ENCODE measurements at regions not wholly inside any gene's neighbourhood (a gene's known extent, or its start where the extent isn't known, plus 50 kb on each side); places are given as distances from the start of the nearest gene placed in this dataset.
"Not testable (repeated sequence)": the region's sequence is repeated elsewhere in the genome, so short reads cannot be mapped to it uniquely, and the experiment has no call there.

DNA sequence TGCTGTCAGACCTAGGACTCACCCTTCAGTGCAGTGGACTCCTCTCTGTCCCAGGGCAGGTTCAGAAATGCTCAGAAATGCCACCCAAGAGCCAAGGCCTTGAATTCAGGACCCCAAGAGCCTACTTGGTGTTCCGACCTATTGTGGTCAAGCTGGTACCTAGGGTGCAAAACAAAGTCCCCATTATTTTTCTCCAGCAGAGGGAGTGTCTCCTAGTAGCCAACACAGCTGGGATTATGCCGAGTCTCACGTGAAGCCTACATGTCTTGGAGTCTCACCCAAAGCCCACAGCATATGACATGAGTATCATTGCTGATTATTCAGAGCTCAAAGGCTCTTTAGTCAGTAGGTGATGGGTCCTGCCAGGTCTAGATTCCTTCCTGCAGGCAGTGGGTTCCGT, 671.1 kb upstream of the SPRY2 start:
- no peaks in the 10 kb centered on the region for H3K4me1 ChIP-seq (ENCODE audit: control insufficient read depth, insufficient read depth, low read length)
- H3K9me3 ChIP-seq (ENCODE audit: control insufficient read depth, insufficient read depth, low read length): no peaks in the 10 kb centered on the region

DNA sequence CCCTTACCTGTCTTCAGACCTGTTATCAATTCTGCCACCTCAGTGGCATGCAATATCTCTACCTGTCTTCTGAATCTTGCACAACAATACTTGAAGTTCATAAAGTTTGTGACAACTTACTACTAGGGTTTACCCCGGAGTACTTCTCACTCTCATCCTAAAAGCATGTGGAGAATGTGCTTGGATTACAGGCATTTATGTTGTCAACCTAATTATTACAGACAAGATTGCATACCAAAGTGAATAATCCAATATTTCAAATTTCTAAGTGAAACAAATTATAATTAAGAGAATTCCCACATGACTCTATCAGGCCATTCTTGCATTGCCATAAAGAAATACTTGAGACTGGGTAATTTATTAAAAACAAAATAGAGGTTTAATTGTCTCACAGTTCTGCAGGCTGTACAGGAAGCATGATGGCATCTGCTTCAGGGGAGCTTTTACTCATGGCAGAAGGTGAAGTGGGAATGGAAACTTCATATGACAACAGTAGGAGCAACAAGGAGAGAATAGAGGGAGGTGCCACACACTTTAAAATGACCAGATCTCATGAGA, 661.0 kb upstream of the SPRY2 start:
- H3K4me1 ChIP-seq (ENCODE audit: control insufficient read depth, insufficient read depth, low read length): no peaks in the 10 kb centered on the region
- no peaks in the 10 kb centered on the region for H3K9me3 ChIP-seq (ENCODE audit: control insufficient read depth, insufficient read depth, low read length)
- H3K4me3 ChIP-seq (ENCODE audit: low read depth, low read length): no peak overlapping the region
- H3K9ac ChIP-seq (ENCODE audit: low read depth, low read length): no peak overlapping the region
- no peaks in the 10 kb centered on the region for H3K36me3 ChIP-seq (ENCODE audit: control insufficient read depth, insufficient read depth, low read length)
- no peaks in the 10 kb centered on the region for H3K27me3 ChIP-seq (ENCODE audit: control insufficient read depth, insufficient read depth, low read length)

More for the DNA sequence above, 671.1 kb upstream of the SPRY2 start:
- Histone ChIP-seq H3K36me3 (ENCODE audit: control insufficient read depth, insufficient read depth, low read length) (no peaks in the 10 kb centered on the region), H3K27me3 (ENCODE audit: control insufficient read depth, insufficient read depth, low read length) (no peaks in the 10 kb centered on the region), H3K9ac (ENCODE audit: low read depth, low read length) (no peak overlapping the region), H3K4me3 (ENCODE audit: low read depth, low read length) (no peak overlapping the region)

DNA sequence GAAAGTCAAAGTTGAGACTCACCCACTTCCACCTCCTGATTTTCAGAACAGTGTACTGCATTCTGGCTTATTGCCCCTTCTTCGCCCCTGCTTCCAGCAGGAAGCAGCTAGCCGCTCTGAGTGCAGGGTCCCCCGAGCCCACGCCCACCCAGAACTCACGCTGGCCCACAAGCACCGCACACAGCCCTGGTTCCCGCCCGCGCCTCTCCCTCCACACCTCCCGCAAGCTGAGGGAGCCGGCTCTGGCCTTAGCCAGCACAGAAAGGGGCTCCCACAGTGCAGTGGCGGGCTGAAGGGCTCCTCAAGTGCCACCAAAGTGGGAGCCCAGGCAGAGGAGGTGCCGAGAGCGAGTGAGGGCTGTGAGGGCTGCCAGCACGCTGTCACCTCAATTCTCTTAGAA, 657.7 kb upstream of the SPRY2 start:
- not testable (repeated sequence) for H3K36me3 ChIP-seq (ENCODE audit: control insufficient read depth, insufficient read depth, low read length); H3K4me3 ChIP-seq (ENCODE audit: low read depth, low read length); H3K9ac ChIP-seq (ENCODE audit: low read depth, low read length); H3K27me3 ChIP-seq (ENCODE audit: control insufficient read depth, insufficient read depth, low read length); H3K4me1 ChIP-seq (ENCODE audit: control insufficient read depth, insufficient read depth, low read length); H3K9me3 ChIP-seq (ENCODE audit: control insufficient read depth, insufficient read depth, low read length)

DNA sequence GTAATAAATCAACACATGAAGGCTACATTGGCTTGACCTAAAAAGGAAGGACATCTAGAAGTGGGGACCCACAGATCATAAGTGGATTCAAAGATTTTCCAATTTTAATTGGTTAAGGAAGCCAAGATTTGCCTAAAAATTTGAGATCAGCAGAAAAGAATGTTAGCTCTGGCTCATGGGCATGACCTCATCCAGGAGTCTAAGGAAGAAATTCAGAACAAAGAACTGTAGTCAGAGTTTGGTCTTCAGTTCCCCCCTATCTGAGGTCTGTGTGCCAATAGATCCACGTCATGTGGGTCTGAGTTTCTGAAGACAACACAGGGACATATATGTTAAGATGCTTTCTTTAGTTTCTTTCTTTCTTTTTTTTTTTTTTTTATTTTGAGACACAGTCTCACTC, 648.8 kb upstream of the SPRY2 start:
- Histone ChIP-seq H3K9me3 (ENCODE audit: control insufficient read depth, insufficient read depth, low read length) (no peaks in the 10 kb centered on the region), H3K9ac (ENCODE audit: low read depth, low read length) (no peak overlapping the region), H3K4me1 (ENCODE audit: control insufficient read depth, insufficient read depth, low read length) (no peaks in the 10 kb centered on the region), H3K36me3 (ENCODE audit: control insufficient read depth, insufficient read depth, low read length) (no peaks in the 10 kb centered on the region), H3K27me3 (ENCODE audit: control insufficient read depth, insufficient read depth, low read length) (no peaks in the 10 kb centered on the region), H3K4me3 (ENCODE audit: low read depth, low read length) (no peak overlapping the region)

DNA sequence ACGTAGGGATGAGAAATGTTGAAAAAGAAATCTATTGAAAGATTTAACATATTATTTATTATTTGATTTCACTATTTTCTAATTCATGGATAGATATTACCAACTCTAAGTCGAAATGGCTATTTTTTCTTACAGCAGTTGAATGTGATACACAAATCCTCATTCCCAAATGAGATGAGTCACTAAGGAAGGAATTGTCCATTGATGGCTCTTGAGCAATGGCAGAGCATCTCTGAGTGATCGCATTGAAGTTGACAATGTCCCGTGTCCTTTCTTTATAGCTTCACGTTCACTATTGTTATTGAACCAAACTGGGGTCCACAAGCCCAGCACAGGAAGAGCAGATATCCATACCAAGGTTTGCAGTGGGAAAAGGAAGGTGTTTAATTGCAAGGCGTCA, 648.3 kb upstream of the SPRY2 start:
- Histone ChIP-seq H3K36me3 (ENCODE audit: control insufficient read depth, insufficient read depth, low read length) (no peaks in the 10 kb centered on the region), H3K9me3 (ENCODE audit: control insufficient read depth, insufficient read depth, low read length) (no peaks in the 10 kb centered on the region), H3K9ac (ENCODE audit: low read depth, low read length) (no peak overlapping the region), H3K4me1 (ENCODE audit: control insufficient read depth, insufficient read depth, low read length) (no peaks in the 10 kb centered on the region), H3K27me3 (ENCODE audit: control insufficient read depth, insufficient read depth, low read length) (no peaks in the 10 kb centered on the region), H3K4me3 (ENCODE audit: low read depth, low read length) (no peak overlapping the region)

DNA sequence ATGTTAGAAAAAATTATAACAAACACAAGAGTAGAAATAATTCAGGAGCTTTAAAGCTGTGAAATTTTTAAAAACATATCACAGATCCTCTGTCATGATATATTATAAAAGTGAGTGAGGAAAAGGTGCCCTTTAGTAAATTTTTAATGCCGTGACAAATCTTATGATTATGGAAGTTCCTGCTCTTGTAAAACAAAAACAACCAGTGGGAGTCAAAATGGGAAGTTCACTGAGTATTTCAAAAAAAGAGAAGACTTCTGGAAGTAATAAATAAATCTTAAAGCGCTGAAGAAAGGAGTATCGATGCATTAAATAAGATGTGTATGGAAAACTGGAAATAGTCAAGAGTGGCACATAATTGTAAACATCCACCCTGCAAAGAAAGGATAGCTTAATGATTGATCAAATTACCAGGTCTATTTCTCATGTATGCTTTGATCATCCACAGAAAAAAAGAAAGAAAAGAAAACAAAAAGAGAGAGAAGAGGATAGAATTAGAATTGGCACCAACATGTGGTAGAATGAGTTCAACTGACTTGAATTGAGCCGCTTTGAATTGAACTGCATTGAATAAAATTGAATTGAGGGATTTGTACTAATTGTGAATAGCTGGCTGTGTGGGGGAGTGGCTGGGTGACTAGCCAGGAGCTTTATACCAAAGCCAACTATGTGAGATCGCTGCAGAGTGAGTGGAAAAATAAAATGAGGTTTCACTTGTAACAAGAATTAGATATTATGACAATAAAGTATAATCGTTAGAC, 647.6 kb upstream of the SPRY2 start:
- H3K4me1 ChIP-seq (ENCODE audit: control insufficient read depth, insufficient read depth, low read length): no peaks in the 10 kb centered on the region
- no peaks in the 10 kb centered on the region for H3K36me3 ChIP-seq (ENCODE audit: control insufficient read depth, insufficient read depth, low read length)
- H3K4me3 ChIP-seq (ENCODE audit: low read depth, low read length): no peak overlapping the region
- no peak overlapping the region for H3K9ac ChIP-seq (ENCODE audit: low read depth, low read length)
- no peaks in the 10 kb centered on the region for H3K27me3 ChIP-seq (ENCODE audit: control insufficient read depth, insufficient read depth, low read length)
- H3K9me3 ChIP-seq (ENCODE audit: control insufficient read depth, insufficient read depth, low read length): no peaks in the 10 kb centered on the region

DNA sequence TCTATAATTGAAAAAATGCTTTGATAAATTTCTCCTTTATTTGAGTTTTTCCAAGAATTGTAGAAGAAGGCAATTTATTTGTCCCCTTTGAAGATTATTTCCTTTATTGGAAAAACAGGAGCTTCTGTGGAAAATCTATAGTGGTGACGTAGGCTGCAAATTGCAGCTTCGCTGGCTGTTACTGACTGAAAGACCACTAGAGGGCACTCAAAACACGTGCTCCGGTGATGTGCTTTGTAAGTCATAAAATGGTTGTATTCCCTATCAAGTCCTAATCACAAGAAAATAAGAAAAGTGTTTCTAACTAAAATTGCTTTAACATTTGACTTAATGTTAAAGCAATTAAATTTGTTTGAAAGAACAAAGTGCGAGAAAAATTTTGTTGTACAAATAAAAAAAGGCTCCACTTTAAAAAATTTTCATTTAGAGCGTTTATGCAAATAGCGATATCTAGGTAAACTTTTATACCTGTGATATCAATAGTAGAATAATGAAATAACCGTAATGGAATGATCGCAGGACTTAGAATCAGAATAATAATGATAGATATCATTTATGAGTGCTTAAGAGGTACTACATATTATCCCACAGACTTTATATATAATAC, 638.2 kb upstream of the SPRY2 start:
- Histone ChIP-seq H3K27me3 (ENCODE audit: control insufficient read depth, insufficient read depth, low read length) (no peaks in the 10 kb centered on the region), H3K9ac (ENCODE audit: low read depth, low read length) (no peak overlapping the region), H3K36me3 (ENCODE audit: control insufficient read depth, insufficient read depth, low read length) (no peaks in the 10 kb centered on the region), H3K9me3 (ENCODE audit: control insufficient read depth, insufficient read depth, low read length) (no peaks in the 10 kb centered on the region), H3K4me1 (ENCODE audit: control insufficient read depth, insufficient read depth, low read length) (no peaks in the 10 kb centered on the region), H3K4me3 (ENCODE audit: low read depth, low read length) (no peak overlapping the region)

DNA sequence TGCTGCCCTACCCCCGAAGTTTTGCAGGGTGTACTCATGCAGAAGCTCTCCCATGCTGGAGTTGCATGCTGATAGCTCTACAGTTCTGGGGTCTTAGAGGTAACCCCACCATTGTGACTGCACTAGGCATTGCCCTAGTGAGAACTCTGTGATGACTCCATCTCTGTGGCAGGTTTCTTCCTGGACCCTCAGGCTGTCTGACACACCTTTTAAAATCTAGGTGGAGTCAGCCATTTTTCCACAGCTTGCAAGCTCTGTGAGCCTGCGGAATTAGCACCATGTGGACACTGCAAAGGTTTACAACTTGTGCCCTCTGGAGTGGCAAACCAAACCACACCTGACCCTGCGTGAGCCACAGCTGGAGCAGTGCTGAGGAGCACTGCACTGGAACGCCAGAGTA, 636.2 kb upstream of the SPRY2 start:
- no peak overlapping the region for H3K9ac ChIP-seq (ENCODE audit: low read depth, low read length)
- no peak overlapping the region for H3K4me3 ChIP-seq (ENCODE audit: low read depth, low read length)
- H3K36me3 ChIP-seq (ENCODE audit: control insufficient read depth, insufficient read depth, low read length): no peaks in the 10 kb centered on the region
- no peaks in the 10 kb centered on the region for H3K4me1 ChIP-seq (ENCODE audit: control insufficient read depth, insufficient read depth, low read length)
- no peaks in the 10 kb centered on the region for H3K9me3 ChIP-seq (ENCODE audit: control insufficient read depth, insufficient read depth, low read length)
- H3K27me3 ChIP-seq (ENCODE audit: control insufficient read depth, insufficient read depth, low read length): no peaks in the 10 kb centered on the region

DNA sequence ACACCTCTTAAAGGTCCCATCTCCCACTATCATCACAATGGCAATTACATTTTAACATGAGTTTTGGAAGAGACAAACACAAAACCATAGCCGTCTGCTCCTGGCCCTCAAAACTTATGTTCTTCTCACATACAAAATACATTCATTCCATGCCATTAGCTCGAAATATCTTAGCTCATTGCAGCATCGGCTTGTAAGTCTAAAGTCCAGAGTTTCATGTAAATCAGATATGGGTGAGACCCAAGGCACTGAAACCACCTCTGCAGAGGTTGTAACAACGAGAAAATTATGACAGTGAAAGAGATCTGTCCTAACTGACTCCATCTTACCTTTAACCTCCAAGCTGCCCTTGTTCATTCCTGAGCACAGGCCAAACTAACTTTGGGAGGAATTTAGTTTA, 635.0 kb upstream of the SPRY2 start:
- no peak overlapping the region for H3K9ac ChIP-seq (ENCODE audit: low read depth, low read length)
- no peaks in the 10 kb centered on the region for H3K4me1 ChIP-seq (ENCODE audit: control insufficient read depth, insufficient read depth, low read length)
- no peaks in the 10 kb centered on the region for H3K36me3 ChIP-seq (ENCODE audit: control insufficient read depth, insufficient read depth, low read length)
- no peaks in the 10 kb centered on the region for H3K9me3 ChIP-seq (ENCODE audit: control insufficient read depth, insufficient read depth, low read length)
- H3K4me3 ChIP-seq (ENCODE audit: low read depth, low read length): no peak overlapping the region
- no peaks in the 10 kb centered on the region for H3K27me3 ChIP-seq (ENCODE audit: control insufficient read depth, insufficient read depth, low read length)

DNA sequence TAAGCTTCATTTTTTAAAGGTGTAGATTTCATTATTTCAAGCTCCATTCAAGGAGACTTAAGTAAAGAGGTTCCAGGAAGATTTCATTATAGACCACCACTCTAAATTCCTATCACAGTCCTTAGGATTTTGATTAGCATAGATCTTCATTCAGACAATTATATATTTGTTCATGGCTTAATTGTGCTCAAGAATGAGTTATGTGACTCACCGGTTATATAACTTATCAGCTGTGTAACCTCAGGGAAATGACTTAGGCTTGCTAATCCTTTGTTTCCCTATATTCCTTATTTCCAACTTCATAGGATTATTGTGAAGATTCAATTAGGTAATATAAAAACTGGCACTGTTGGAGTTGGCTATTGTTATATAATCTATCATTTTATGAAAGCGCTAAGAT, 632.8 kb upstream of the SPRY2 start:
- no peaks in the 10 kb centered on the region for H3K4me1 ChIP-seq (ENCODE audit: control insufficient read depth, insufficient read depth, low read length)
- H3K27me3 ChIP-seq (ENCODE audit: control insufficient read depth, insufficient read depth, low read length): no peaks in the 10 kb centered on the region
- H3K36me3 ChIP-seq (ENCODE audit: control insufficient read depth, insufficient read depth, low read length): no peaks in the 10 kb centered on the region
- H3K9me3 ChIP-seq (ENCODE audit: control insufficient read depth, insufficient read depth, low read length): no peaks in the 10 kb centered on the region
- no peak overlapping the region for H3K9ac ChIP-seq (ENCODE audit: low read depth, low read length)
- H3K4me3 ChIP-seq (ENCODE audit: low read depth, low read length): no peak overlapping the region

DNA sequence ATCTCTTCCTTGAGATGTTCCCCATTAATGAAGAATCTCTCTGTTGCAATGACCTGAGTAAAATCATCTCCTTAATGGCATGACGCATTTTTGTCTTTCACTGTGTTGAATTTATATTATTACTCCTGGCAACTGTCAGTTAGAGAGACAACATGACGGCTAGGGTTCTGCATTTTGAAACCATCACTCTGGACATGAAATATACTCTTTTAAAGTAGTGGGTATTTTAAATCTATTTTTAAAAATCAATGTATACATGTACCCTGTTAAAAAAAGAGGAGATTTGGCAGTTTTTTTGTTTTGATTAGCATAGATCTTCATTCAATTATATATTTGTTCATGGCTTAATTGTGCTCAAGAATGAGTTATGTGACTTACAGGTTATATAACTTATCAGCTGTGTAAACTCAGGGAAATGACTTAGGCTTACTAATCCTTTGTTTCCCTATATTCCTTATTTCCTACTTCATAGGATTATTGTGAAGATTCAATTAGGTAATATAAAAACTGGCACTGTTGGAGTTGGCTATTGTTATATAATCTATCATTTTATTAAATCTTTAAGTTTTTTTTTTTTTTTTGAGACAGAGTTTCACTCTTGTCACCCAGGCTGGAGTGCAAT, 632.0 kb upstream of the SPRY2 start:
- no peaks in the 10 kb centered on the region for H3K27me3 ChIP-seq (ENCODE audit: control insufficient read depth, insufficient read depth, low read length)
- no peak overlapping the region for H3K4me3 ChIP-seq (ENCODE audit: low read depth, low read length)
- H3K4me1 ChIP-seq (ENCODE audit: control insufficient read depth, insufficient read depth, low read length): no peaks in the 10 kb centered on the region
- no peaks in the 10 kb centered on the region for H3K36me3 ChIP-seq (ENCODE audit: control insufficient read depth, insufficient read depth, low read length)
- no peaks in the 10 kb centered on the region for H3K9me3 ChIP-seq (ENCODE audit: control insufficient read depth, insufficient read depth, low read length)
- H3K9ac ChIP-seq (ENCODE audit: low read depth, low read length): no peak overlapping the region

DNA sequence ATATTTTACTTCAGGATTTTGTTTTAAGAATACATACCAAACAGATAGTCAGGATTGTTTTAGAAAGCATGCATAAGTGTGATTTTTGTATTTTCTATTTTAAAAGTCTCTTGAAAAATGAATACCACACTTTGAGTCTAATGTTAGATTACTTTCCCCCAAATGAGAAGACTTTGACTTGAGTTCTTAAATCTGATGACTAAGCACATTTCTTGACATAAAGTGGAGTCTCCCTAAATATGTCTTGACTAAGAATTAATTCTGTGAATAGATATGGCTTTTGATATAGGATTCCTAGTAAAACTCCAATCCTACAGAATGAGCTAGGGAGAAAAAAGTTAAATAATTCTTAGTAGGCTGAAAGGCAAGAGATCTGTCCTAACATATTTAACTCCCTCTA, 624.2 kb upstream of the SPRY2 start:
- Histone ChIP-seq H3K9ac (ENCODE audit: low read depth, low read length) (no peak overlapping the region), H3K4me1 (ENCODE audit: control insufficient read depth, insufficient read depth, low read length) (no peaks in the 10 kb centered on the region), H3K4me3 (ENCODE audit: low read depth, low read length) (no peak overlapping the region), H3K36me3 (ENCODE audit: control insufficient read depth, insufficient read depth, low read length) (no peaks in the 10 kb centered on the region), H3K9me3 (ENCODE audit: control insufficient read depth, insufficient read depth, low read length) (no peaks in the 10 kb centered on the region), H3K27me3 (ENCODE audit: control insufficient read depth, insufficient read depth, low read length) (no peaks in the 10 kb centered on the region)
